HG03066 (cell line): ENCODE measurements at regions not wholly inside any gene's neighbourhood (a gene's known extent, or its start where the extent isn't known, plus 50 kb on each side); places are given as distances from the start of the nearest gene placed in this dataset.

Experiments used
- ATAC-seq: cut with Tn5 transposase; IDR thresholded peaks from one replicate; pipeline ENCODE4 v1.9.1; 2021; ENCODE audit warnings: low read depth; ENCODE audit not compliant: unreplicated experiment

- no peak for ATAC-seq
Observed at GRCh38 chr2:457262-457661, 169.4 kb upstream of the ALKAL2 start.

- no peak for ATAC-seq
Observed at GRCh38 chr2:455913-456312, 168.0 kb upstream of the ALKAL2 start.

GRCh38 chr2:455015-455705, 167.3 kb upstream of the ALKAL2 start:
- ATAC-seq: no peak

DNA sequence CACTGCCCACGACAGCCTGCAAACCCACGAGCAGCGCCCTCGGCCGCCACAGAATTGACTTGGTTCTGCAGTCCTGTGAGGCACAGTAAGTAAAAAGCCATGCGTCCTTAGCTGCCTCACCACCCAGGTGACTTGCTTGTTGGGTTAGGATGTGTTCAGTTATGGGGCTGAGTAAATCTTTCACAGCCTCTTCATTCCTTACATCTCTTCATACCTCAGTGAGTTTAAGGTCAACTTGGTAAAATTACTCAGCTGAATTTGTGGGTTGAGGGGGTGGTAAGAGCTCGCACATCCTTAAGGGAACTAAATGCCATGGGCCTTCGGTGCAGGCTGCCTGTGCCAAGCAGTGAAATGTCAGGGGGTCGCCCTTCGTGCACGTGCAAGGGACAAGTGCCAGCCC, 165.2 kb upstream of the ALKAL2 start:
- ATAC-seq: no peak

GRCh38 chr2:451495-451894, 163.6 kb upstream of the ALKAL2 start:
- ATAC-seq: no peak

GRCh38 chr2:449246-450067, 161.6 kb upstream of the ALKAL2 start:
- ATAC-seq: no peak

DNA sequence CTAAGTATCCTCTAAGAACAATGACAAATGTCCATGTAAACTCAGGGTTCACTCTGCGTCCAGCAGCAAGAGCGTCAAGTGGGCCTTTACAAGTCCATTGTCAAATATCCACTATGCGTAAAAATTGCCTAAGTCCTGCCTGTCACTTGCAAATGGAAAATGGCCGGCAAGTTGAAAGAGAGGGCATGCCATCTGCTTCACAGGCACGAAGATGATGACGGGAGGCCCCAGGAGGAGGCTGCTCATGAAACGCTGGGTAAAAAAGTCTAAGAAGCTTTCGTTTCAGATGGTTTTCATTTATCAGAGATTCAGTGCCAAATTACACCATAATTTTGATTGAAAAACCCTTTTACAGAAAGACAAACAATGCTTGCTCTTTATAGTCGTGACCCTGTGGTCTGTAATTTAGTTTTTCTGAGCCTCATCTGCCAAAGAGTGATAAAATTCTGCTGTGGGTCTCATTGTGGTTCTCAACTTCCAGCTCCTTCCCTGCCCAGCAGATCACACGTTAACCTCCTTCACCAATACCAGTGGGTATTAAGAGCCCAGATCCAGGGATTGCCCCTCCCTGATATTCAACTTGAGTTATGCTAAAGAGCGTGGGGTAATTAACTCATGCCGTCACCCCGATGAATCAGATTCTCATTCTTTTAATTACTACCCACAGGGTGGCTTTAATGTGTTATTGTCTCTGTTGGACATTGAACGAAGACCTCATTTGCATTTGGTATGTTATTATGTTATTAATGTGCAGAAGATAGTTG, 160.2 kb upstream of the ALKAL2 start:
- ATAC-seq: no peak

GRCh38 chr2:446963-447530, 159.2 kb upstream of the ALKAL2 start:
- no peak for ATAC-seq

DNA sequence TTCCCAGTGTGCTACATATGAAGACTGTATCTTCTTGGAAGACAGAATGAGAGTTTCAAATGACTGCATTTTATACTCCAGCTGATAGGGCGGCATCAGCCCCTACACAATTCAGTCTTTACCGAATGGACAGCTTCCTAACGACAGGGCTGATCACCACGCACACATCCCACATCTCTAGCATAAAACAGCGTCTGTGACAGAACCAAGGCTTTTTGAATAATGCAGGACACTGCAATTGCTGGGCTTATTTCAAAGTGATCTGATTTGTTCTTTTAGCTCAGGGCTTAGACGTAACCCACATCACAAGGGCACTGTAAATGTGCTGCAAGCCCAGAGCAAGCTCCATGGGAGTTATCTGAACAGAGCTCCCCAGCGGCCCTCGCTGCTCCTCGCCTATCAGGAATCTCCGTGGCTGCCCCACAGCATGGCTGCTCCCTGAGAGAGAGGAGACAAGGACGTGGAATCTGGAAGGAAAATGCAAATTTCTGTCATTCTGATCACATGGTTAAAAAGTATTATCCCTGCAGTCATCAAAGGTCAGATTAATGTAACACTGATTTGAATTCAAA, 158.5 kb upstream of the ALKAL2 start:
- no peak for ATAC-seq

- ATAC-seq: no peak
Observed at GRCh38 chr2:445896-446295, 158.0 kb upstream of the ALKAL2 start.

DNA sequence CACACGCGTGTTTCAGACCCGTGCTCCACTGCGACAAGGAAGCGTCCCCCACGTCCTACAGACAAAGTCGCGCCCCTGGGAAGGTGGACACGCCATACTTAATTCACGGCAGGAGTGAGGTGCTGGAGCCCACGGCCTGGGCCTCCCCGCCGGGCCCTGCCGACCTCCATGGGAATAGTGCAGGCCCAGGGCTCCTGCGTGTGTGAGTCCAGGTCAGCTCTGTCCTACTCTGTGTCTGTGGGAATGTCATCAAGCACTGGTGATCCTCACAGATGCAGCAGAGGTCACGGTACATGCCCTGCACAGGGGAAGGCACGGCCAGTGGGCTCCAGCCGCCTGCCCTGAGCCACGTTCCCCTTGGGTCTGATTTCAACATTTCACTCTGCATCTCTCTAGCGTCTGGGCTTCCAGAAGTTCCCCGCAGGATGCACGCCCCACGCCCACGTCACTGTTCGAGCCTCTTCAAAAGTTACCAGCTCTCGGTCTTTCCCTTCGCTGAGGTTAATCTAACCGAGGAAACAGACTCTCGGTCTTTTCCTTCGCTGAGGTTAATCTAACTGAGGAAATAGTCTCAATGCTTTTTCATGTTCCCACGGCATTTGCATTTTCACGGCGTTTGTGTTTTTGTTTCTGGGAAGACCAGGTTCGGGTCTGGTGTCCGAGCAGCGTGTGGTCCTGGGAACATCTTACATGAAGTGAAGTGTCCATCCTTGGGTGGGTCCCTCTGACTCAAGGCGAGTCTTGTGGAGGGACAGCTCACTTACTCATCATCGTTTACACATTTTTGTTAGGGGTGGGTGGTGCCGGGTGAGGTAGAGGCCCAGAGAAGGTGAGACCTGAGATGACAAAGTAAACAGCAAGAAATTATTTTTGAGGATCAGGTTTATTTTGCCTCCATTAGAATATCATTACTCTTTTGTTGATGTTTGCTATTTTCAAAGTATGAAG, 157.3 kb upstream of the ALKAL2 start:
- ATAC-seq: no peak

GRCh38 chr2:443741-444140, 155.8 kb upstream of the ALKAL2 start:
- ATAC-seq: no peak

- ATAC-seq: no peak
Observed at GRCh38 chr2:443216-443615, 155.3 kb upstream of the ALKAL2 start.

DNA sequence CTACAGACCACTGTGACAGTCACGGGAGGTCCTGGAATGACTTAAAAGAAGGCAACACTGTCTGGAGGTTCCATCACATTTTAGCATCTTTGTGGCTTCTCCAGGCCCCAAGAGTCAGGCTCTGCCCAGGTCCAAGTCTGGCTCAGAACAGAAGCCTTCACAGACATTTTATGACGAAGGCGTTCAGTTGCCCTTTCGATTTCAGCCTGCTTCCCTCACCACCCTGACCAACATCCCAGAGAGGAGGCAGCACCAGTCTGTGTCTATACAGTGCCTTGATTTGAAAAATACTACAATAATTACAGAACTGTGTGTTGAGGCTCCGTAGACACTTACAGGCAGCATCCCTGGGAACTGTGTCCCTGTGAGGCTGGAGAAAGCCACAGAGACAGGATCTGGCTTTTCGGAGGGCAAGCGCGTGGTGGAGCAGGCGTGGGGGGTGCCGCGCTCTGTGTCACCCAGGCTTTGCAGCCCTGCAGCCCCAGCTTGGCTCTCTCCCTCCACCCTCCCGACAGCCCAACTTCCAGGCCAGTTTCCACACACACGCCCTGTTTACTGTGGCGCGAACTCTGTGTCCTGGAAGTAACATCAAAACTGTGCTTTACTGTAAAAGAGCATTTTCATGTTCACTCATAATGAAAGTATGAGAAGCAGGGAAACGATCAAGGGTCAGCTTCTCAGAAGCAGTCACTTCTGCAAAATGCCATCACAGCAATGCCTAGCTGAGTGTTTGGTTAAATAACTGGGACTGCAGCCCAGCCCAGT, 153.5 kb upstream of the ALKAL2 start:
- no peak for ATAC-seq

DNA sequence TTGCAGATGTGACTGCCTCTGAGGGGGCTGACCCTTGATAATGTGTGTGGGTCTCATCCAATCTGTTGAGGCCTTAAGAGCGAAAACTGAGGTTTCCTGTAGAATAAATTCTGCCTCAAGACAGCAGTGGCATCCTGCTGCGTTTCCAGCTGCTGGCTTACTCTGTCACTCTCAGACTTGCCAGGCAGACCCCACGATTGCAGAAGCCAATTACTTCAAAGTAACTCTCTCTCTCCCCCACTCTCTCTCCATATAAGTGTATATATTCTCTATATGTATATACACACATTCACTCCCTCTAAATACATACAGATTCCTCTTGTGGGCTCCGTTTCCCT, 152.5 kb upstream of the ALKAL2 start:
- no peak for ATAC-seq

DNA sequence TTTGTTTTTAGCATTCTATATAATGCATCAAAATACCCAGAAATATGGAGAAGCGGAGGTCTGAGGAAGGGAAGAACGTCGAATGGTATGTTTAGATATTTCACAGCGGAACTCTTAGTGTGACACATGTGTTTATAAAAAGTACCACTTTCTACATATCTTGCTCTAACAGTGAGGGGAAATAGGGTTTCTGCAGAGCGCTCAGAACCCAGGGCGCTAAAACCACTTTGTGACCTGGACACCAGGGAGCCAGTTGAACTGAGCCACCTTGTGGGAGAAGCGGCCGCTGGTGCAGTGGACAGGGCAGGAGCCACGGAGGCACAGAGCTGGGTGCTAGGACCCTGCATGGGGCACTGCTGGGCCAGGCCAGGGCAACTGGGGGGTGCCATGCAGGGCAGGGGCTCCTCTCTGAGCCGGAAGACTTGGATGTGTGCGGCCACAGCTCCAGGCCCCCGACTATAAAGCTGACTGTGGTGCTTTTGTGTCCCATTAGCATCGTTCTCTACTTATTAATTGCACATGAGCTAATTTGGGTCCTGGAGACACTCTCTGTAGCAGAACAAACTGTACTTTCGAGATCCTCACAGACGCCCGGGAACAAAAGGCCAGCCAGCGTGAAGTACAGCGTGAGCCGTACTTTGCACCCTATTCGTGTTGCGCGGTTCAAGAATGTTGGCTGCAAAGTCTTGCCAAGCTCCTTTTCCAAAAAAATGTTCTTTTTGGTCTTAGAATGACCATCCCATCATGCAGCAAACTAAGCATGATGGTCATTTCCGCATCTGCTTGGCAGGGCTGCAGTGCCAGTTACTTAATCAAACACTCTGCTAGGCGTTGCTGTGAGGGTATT, 151.9 kb upstream of the ALKAL2 start:
- ATAC-seq: no peak

DNA sequence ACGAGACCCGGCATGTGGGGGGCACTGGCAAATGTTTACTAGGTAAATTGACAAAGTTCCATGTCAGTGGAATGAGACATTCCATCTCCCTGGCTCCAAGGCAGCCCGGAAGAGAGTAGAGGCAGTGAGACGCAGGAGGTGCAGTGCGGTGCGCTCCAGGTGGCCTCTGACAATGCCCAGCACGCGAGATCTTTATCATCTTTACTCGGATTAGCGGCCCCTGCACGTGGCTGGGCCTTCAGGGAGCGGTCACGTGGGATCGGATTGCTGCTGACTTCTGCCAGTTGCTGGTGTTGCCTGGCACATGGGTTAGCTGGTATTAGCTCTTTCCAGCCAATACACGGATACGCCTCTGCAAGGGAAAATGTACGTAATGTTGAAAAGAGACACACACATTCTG, 151.2 kb upstream of the ALKAL2 start:
- no peak for ATAC-seq

DNA sequence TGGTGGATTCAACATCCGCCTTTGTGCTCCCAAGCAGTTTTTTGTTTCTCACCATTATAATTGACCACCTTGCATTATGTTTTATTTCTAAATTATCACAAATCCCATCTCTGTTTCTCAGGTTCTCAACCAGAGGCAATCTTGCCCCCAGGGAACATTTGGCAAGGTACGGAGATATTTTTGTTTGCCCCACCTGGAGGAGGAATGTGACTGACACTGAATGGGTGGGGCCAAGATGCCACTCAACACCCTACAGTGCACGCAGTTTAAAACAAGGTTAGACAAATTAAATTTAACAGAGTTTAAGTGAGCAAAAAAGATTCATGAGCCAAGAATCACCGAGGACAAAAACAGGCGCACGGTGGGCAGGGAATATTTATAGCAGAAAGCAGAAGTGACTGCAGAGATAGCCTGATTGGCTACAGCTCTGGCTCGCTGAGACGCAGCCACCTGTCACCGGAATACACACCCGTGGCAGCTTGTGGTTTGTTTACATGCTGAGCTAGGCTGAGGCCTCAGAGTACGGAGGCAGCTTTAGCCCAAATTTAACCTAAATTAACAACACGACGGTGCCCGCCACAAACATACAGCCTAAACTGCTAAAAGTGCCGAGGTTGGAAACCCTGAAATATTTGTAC, 150.0 kb upstream of the ALKAL2 start:
- peak; percentile 97 for ATAC-seq
